ENCODE measurements at regions not wholly inside any gene's neighbourhood (a gene's known extent, or its start where the extent isn't known, plus 50 kb on each side); places are given as distances from the start of the nearest gene placed in this dataset.

DNA sequence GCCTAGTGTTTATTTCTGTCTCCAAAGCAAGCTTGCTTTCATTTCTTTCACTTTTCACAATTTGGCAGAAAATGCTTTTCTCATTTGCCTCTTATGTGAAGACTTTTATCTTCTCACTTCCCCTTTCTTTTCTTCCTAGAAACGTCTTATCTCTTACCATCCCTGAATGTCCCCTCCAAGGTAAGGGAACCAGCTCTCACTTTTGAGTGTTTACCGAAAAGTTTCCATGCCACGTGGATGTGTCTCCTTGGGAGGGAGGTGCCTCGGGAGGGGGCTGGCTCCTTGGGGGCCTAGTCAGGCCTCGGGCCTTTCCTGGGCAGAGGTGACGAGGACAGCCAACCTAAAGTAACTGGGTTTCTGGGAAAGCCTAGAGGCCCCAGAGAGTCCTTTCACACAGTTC is 127.4 kb downstream of the CD24 start:
- TF ChIP-seq FIP1L1 (IDR thresholded peaks at IDR 0.05; ENCODE audit: low read depth, low read length, poor library complexity, severe bottlenecking) (no peak), POLR2AphosphoS5 (IDR thresholded peaks at IDR 0.05; ENCODE audit: control insufficient read depth, insufficient read depth, low read depth, low read length) (no peak), FOXP1 (CRISPR knock-in tag; IDR thresholded peaks at IDR 0.05) (no peak), KLF6 (CRISPR knock-in tag; IDR thresholded peaks at IDR 0.05; ENCODE audit: borderline replicate concordance) (peak; percentile 87; the same call in 1 of the 2 replicates), SREBF2 (CRISPR knock-in tag; IDR thresholded peaks at IDR 0.05) (no peak), RAD21 (CRISPR knock-in tag; conservative IDR thresholded peaks at IDR 0.05 in 1 of 2, IDR thresholded peaks at IDR 0.05 in 1 of 2) (peak; percentile 17 to 24; a peak in 2 of 4 replicates), ZBTB7A (IDR thresholded peaks at IDR 0.05; ENCODE audit: borderline replicate concordance, control insufficient read depth, low read depth, low read length) (no peak), STAT6 (CRISPR knock-in tag; IDR thresholded peaks at IDR 0.05) (no peak)
- TF ChIP-seq, protein P1, sequence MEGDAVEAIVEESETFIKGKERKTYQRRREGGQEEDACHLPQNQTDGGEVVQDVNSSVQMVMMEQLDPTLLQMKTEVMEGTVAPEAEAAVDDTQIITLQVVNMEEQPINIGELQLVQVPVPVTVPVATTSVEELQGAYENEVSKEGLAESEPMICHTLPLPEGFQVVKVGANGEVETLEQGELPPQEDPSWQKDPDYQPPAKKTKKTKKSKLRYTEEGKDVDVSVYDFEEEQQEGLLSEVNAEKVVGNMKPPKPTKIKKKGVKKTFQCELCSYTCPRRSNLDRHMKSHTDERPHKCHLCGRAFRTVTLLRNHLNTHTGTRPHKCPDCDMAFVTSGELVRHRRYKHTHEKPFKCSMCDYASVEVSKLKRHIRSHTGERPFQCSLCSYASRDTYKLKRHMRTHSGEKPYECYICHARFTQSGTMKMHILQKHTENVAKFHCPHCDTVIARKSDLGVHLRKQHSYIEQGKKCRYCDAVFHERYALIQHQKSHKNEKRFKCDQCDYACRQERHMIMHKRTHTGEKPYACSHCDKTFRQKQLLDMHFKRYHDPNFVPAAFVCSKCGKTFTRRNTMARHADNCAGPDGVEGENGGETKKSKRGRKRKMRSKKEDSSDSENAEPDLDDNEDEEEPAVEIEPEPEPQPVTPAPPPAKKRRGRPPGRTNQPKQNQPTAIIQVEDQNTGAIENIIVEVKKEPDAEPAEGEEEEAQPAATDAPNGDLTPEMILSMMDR (IDR thresholded peaks at IDR 0.05 in 2 of 3, conservative IDR thresholded peaks at IDR 0.05 in 1 of 3; ENCODE audit: insufficient read depth in 2 of 3, low read depth in 1 of 3, low read length in 3 of 3): no peak

Measured in K562 (cell line).